GM23338 (cell line): ENCODE measurements at regions not wholly inside any gene's neighbourhood (a gene's known extent, or its start where the extent isn't known, plus 50 kb on each side); places are given as distances from the start of the nearest gene placed in this dataset.

Source experiments
- ATAC-seq: fragments of 200-7000 bp; cut with Tn5 transposase; 3 replicates; pipeline ENCODE4 v1.9.1; 2020
- DNase-seq: peaks from one replicate; pipeline ENCODE4 v3.0.0-alpha.2; 2015; ENCODE audit warnings: low spot score
- H2AFZ ChIP-seq: fragments of 200-600 bp; sonication (generic); 2 replicates; pipeline ENCODE4 v1.8.0; 2016; ENCODE audit warnings: antibody characterized with exemption, mild to moderate bottlenecking, moderate library complexity
- H3F3A ChIP-seq: fragments of 200-600 bp; sonication (generic); replicated peaks from 2 replicates; pipeline ENCODE4 v1.8.0; 2017; ENCODE audit warnings: antibody characterized with exemption, mixed run types, low read depth
- H3K27ac ChIP-seq: fragments of 200-600 bp; sonication (generic); 2 replicates; pipeline ENCODE4 v1.6.1; 2016; ENCODE audit warnings: low read depth
- H3K27me3 ChIP-seq: fragments of 200-600 bp; sonication (generic); 2 replicates; pipeline ENCODE4 v1.8.0; 2016; ENCODE audit warnings: mild to moderate bottlenecking, mixed run types, moderate library complexity; ENCODE audit not compliant: insufficient read depth
- H3K36me3 ChIP-seq: fragments of 200-600 bp; sonication (generic); 2 replicates; pipeline ENCODE4 v1.8.0; 2016; ENCODE audit warnings: mild to moderate bottlenecking; ENCODE audit not compliant: insufficient read depth
- H3K4me1 ChIP-seq: fragments of 200-600 bp; sonication (generic); 2 replicates; pipeline ENCODE4 v1.8.0; 2016; ENCODE audit warnings: mild to moderate bottlenecking, moderate library complexity; ENCODE audit not compliant: insufficient read depth
- H3K4me2 ChIP-seq: fragments of 200-600 bp; sonication (generic); 2 replicates; pipeline ENCODE4 v1.7.1; 2017; ENCODE audit warnings: mixed run types
- H3K4me3 ChIP-seq: fragments of 200-600 bp; sonication (generic); 2 replicates; pipeline ENCODE4 v1.6.1; 2016; ENCODE audit warnings: mixed run types
- H3K79me2 ChIP-seq: fragments of 200-600 bp; sonication (generic); replicated peaks from 2 replicates; pipeline ENCODE4 v1.8.0; 2017; ENCODE audit warnings: mild to moderate bottlenecking; ENCODE audit not compliant: insufficient read depth
- H3K9me2 ChIP-seq: fragments of 200-600 bp; sonication (generic); 2 replicates; pipeline ENCODE4 v1.8.0; 2017; ENCODE audit not compliant: insufficient read depth
- H4K20me1 ChIP-seq: fragments of 200-600 bp; sonication (generic); replicated peaks from 2 replicates; pipeline ENCODE4 v1.8.0; 2017; ENCODE audit warnings: mild to moderate bottlenecking; ENCODE audit not compliant: insufficient read depth
- H3K27ac Mint-ChIP-seq: 2 replicates; pipeline ENCODE4 v1.8.0; 2020; ENCODE audit warnings: inconsistent platforms, mild to moderate bottlenecking, moderate library complexity, mixed read lengths
- H3K27me3 Mint-ChIP-seq: 3 replicates; pipeline ENCODE4 v1.8.0; 2022; ENCODE audit warnings: low read depth, mild to moderate bottlenecking, moderate library complexity, mixed read lengths, inconsistent platforms; ENCODE audit not compliant: insufficient read depth, poor library complexity
- H3K36me3 Mint-ChIP-seq: 3 replicates; pipeline ENCODE4 v1.8.0; 2021; ENCODE audit warnings: low read depth, mild to moderate bottlenecking, inconsistent platforms, moderate library complexity, mixed read lengths
- H3K4me1 Mint-ChIP-seq: 3 replicates; pipeline ENCODE4 v1.8.0; 2020; ENCODE audit warnings: mild to moderate bottlenecking, inconsistent platforms, mixed read lengths
- H3K4me3 Mint-ChIP-seq: 3 replicates; pipeline ENCODE4 v1.8.0; 2021; ENCODE audit warnings: moderate library complexity, mild to moderate bottlenecking, inconsistent platforms, mixed read lengths
- H3K9me3 Mint-ChIP-seq: 3 replicates; pipeline ENCODE4 v1.8.0; 2020; ENCODE audit warnings: moderate library complexity, mild to moderate bottlenecking, inconsistent platforms, mixed read lengths
- CREB1 ChIP-seq: fragments of 250-450 bp; sonication (Bioruptor Pico); IDR thresholded peaks from 2 replicates; pipeline ENCODE4 v1.5.0; 2020; ENCODE audit warnings: low read depth, mild to moderate bottlenecking, moderate library complexity
- ETS1 ChIP-seq: IDR thresholded peaks from 2 replicates; pipeline ENCODE4 v1.6.1; 2016; ENCODE audit warnings: antibody characterized with exemption
- EZH2 ChIP-seq: fragments of 200-600 bp; sonication (generic); IDR thresholded peaks from one replicate; pipeline ENCODE4 v1.8.0; 2017; ENCODE audit warnings: antibody characterized with exemption, mild to moderate bottlenecking, low read depth; ENCODE audit not compliant: unreplicated experiment
- EZH2phosphoT487 ChIP-seq: fragments of 200-600 bp; sonication (generic); IDR thresholded peaks from one replicate; pipeline ENCODE4 v1.8.1; 2018; ENCODE audit warnings: antibody characterized with exemption; ENCODE audit not compliant: unreplicated experiment
- JUNB ChIP-seq: IDR thresholded peaks from one replicate; pipeline ENCODE4 v1.6.1; 2016; ENCODE audit warnings: antibody characterized with exemption; ENCODE audit not compliant: unreplicated experiment
- POLR2AphosphoS5 ChIP-seq: IDR thresholded peaks from 2 replicates; pipeline ENCODE4 v1.6.1; 2016; ENCODE audit warnings: antibody characterized with exemption, low read depth
- STAT1 ChIP-seq: IDR thresholded peaks from one replicate; pipeline ENCODE4 v1.6.1; 2016; ENCODE audit warnings: antibody characterized with exemption; ENCODE audit not compliant: unreplicated experiment
- ZNF114 ChIP-seq: fragments of 250-450 bp; sonication (Bioruptor Pico); IDR thresholded peaks from 2 replicates; pipeline ENCODE4 v1.5.0; 2020; ENCODE audit warnings: mild to moderate bottlenecking, moderate library complexity
- ZNF331 ChIP-seq: fragments of 250-450 bp; sonication (Bioruptor Pico); IDR thresholded peaks from 2 replicates; pipeline ENCODE4 v1.5.0; 2020; ENCODE audit warnings: low read depth, mild to moderate bottlenecking, moderate library complexity
- ZNF462 ChIP-seq: fragments of 250-450 bp; sonication (Bioruptor Pico); IDR thresholded peaks from 2 replicates; pipeline ENCODE4 v1.5.0; 2020; ENCODE audit warnings: mild to moderate bottlenecking, moderate library complexity
- TF ChIP-seq, protein P1 (sequence below), 2 experiments: fragments of 200-600 bp in 1 of 2; sonication (generic) in 1 of 2; conservative IDR thresholded peaks; 2 replicates each; pipeline versions ENCODE4 v1.5.1 to v1.6.1; 2016 to 2017; ENCODE audit warnings: antibody characterized with exemption in 2 of 2, low read depth in 2 of 2, mild to moderate bottlenecking in 2 of 2, moderate library complexity in 1 of 2

- Histone ChIP-seq H3K27ac (no peak overlapping the region), H2AFZ (peak overlapping the region; percentile 75), H3K9me2 (no peaks in the 10 kb centered on the region), H4K20me1 (no peaks in the 10 kb centered on the region), H3K4me3 (no peak overlapping the region), H3K4me1 (peaks cover 12% of the 10 kb centered on the region; the same call in 1 of the 2 replicates), H3K36me3 (peaks cover 2% of the 10 kb centered on the region; the same call in 1 of the 2 replicates), H3K27me3 (no peaks in the 10 kb centered on the region), H3K4me2 (no peak overlapping the region), H3F3A (no peaks in the 10 kb centered on the region), H3K79me2 (no peaks in the 10 kb centered on the region)
- H3K4me1 Mint-ChIP-seq: peaks cover 7% of the 10 kb centered on the region
- ATAC-seq: no peak
- H3K27me3 Mint-ChIP-seq: peaks cover 5% of the 10 kb centered on the region
- no peaks in the 10 kb centered on the region; the same call in 2 of the 3 replicates for H3K9me3 Mint-ChIP-seq
- TF ChIP-seq ZNF114 (CRISPR knock-in tag): no peak
- H3K27ac Mint-ChIP-seq: no peak overlapping the region
- H3K4me3 Mint-ChIP-seq: no peak overlapping the region
- H3K36me3 Mint-ChIP-seq: no peaks in the 10 kb centered on the region
- DNase-seq: no peak
These were observed 57.2 kb downstream of the C7orf25 start for GRCh38 chr7:42854571-42855118.

- Mint-ChIP-seq H3K4me3 (no peak overlapping the region), H3K36me3 (no peaks in the 10 kb centered on the region), H3K4me1 (peaks cover 7% of the 10 kb centered on the region), H3K27me3 (peaks cover 5% of the 10 kb centered on the region), H3K9me3 (no peaks in the 10 kb centered on the region), H3K27ac (no peak overlapping the region)
- H3K79me2 ChIP-seq: no peaks in the 10 kb centered on the region
- H3F3A ChIP-seq: no peaks in the 10 kb centered on the region
- H3K4me3 ChIP-seq: no peak overlapping the region
- DNase-seq (no peak), ATAC-seq (no peak)
- peaks cover 6% of the 10 kb centered on the region; the same call in 1 of the 2 replicates for H3K4me1 ChIP-seq
- no peaks in the 10 kb centered on the region for H3K36me3 ChIP-seq
- H3K9me2 ChIP-seq: no peaks in the 10 kb centered on the region
- H3K27me3 ChIP-seq: no peaks in the 10 kb centered on the region
- no peaks in the 10 kb centered on the region for H4K20me1 ChIP-seq
- H3K4me2 ChIP-seq: no peak overlapping the region
- no peak overlapping the region for H3K27ac ChIP-seq
- H2AFZ ChIP-seq: peak overlapping the region; percentile 79; the same call in 1 of the 2 replicates
- TF ChIP-seq ETS1 (no peak), EZH2phosphoT487 (no peak), EZH2 (no peak), POLR2AphosphoS5 (no peak), CREB1 (CRISPR knock-in tag) (no peak), JUNB (no peak), ZNF462 (CRISPR knock-in tag) (no peak), ZNF331 (CRISPR knock-in tag) (no peak), STAT1 (no peak)
- TF ChIP-seq, protein P1, sequence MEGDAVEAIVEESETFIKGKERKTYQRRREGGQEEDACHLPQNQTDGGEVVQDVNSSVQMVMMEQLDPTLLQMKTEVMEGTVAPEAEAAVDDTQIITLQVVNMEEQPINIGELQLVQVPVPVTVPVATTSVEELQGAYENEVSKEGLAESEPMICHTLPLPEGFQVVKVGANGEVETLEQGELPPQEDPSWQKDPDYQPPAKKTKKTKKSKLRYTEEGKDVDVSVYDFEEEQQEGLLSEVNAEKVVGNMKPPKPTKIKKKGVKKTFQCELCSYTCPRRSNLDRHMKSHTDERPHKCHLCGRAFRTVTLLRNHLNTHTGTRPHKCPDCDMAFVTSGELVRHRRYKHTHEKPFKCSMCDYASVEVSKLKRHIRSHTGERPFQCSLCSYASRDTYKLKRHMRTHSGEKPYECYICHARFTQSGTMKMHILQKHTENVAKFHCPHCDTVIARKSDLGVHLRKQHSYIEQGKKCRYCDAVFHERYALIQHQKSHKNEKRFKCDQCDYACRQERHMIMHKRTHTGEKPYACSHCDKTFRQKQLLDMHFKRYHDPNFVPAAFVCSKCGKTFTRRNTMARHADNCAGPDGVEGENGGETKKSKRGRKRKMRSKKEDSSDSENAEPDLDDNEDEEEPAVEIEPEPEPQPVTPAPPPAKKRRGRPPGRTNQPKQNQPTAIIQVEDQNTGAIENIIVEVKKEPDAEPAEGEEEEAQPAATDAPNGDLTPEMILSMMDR (conservative IDR thresholded peaks at IDR 0.05; ENCODE audit: low read depth in 2 of 2): no peak
These were observed 59.3 kb downstream of the C7orf25 start for GRCh38 chr7:42852531-42852930.
